Mucosa of stomach (tissue), 1 donor: ENCODE measurements at regions not wholly inside any gene's neighbourhood (a gene's known extent, or its start where the extent isn't known, plus 50 kb on each side); places are given as distances from the start of the nearest gene placed in this dataset.
"Not testable (repeated sequence)": the region's sequence is repeated elsewhere in the genome, so short reads cannot be mapped to it uniquely, and the experiment has no call there.

ENCODE experiments used
- H3K27me3 ChIP-seq: one replicate; pipeline ENCODE4 v1.7.0; 2013; ENCODE audit warnings: mild to moderate bottlenecking, low read length; ENCODE audit not compliant: control insufficient read depth, insufficient read depth
- H3K36me3 ChIP-seq: one replicate; pipeline ENCODE4 v1.7.0; 2013; ENCODE audit warnings: low read length; ENCODE audit not compliant: control insufficient read depth, insufficient read depth
- H3K4me1 ChIP-seq: one replicate; pipeline ENCODE4 v1.7.0; 2013; ENCODE audit warnings: mild to moderate bottlenecking, low read length; ENCODE audit not compliant: control insufficient read depth, insufficient read depth
- H3K4me3 ChIP-seq: one replicate; pipeline ENCODE4 v1.7.0; 2013; ENCODE audit warnings: low read length
- H3K9ac ChIP-seq: one replicate; pipeline ENCODE4 v1.7.0; 2013; ENCODE audit warnings: mild to moderate bottlenecking, low read length, moderate library complexity
- H3K9me3 ChIP-seq: one replicate; pipeline ENCODE4 v1.7.0; 2013; ENCODE audit warnings: mild to moderate bottlenecking, low read length, moderate library complexity; ENCODE audit not compliant: control insufficient read depth
- donor health status: Pancreatic carcinoma.

GRCh38 chr16:85225721-85226120, 113.4 kb upstream of the CIBAR2 start:
- Histone ChIP-seq H3K9ac (no peak overlapping the region), H3K36me3 (no peaks in the 10 kb centered on the region), H3K4me1 (peaks cover 3% of the 10 kb centered on the region), H3K9me3 (no peaks in the 10 kb centered on the region), H3K4me3 (no peak overlapping the region), H3K27me3 (no peaks in the 10 kb centered on the region)

GRCh38 chr16:85227084-85227945, 115.0 kb upstream of the CIBAR2 start:
- peaks cover 3% of the 10 kb centered on the region for H3K4me1 ChIP-seq
- no peak overlapping the region for H3K4me3 ChIP-seq
- no peak overlapping the region for H3K9ac ChIP-seq
- no peaks in the 10 kb centered on the region for H3K27me3 ChIP-seq
- no peaks in the 10 kb centered on the region for H3K9me3 ChIP-seq
- no peaks in the 10 kb centered on the region for H3K36me3 ChIP-seq

GRCh38 chr16:85227946-85228862, 115.9 kb upstream of the CIBAR2 start:
- Histone ChIP-seq H3K9me3 (no peaks in the 10 kb centered on the region), H3K36me3 (no peaks in the 10 kb centered on the region), H3K4me3 (no peak overlapping the region), H3K9ac (no peak overlapping the region), H3K27me3 (no peaks in the 10 kb centered on the region), H3K4me1 (peaks cover 3% of the 10 kb centered on the region)

- H3K9ac ChIP-seq, result no peak overlapping the region
- H3K4me1 ChIP-seq, result peaks cover 3% of the 10 kb centered on the region
- H3K4me3 ChIP-seq, result no peak overlapping the region
- no peaks in the 10 kb centered on the region for H3K9me3 ChIP-seq
- H3K27me3 ChIP-seq, result no peaks in the 10 kb centered on the region
- no peaks in the 10 kb centered on the region for H3K36me3 ChIP-seq
These were observed 116.7 kb upstream of the CIBAR2 start for GRCh38 chr16:85228970-85229430.

- Histone ChIP-seq H3K27me3 (peaks cover 7% of the 10 kb centered on the region), H3K9me3 (no peaks in the 10 kb centered on the region), H3K4me1 (peaks cover 3% of the 10 kb centered on the region), H3K9ac (no peak overlapping the region), H3K36me3 (no peaks in the 10 kb centered on the region), H3K4me3 (no peak overlapping the region)
These were observed 117.7 kb upstream of the CIBAR2 start for GRCh38 chr16:85229869-85230462.

GRCh38 chr16:85230764-85231383, 118.6 kb upstream of the CIBAR2 start:
- H3K9me3 ChIP-seq, H3K4me3 ChIP-seq, H3K4me1 ChIP-seq, H3K9ac ChIP-seq, H3K36me3 ChIP-seq: not testable (repeated sequence)
- H3K27me3 ChIP-seq, result peaks cover 16% of the 10 kb centered on the region

GRCh38 chr16:85231959-85232358, 119.7 kb upstream of the CIBAR2 start:
- Histone ChIP-seq H3K9ac (no peak overlapping the region), H3K36me3 (no peaks in the 10 kb centered on the region), H3K4me3 (no peak overlapping the region), H3K4me1 (peaks cover 12% of the 10 kb centered on the region), H3K27me3 (peaks cover 26% of the 10 kb centered on the region), H3K9me3 (no peaks in the 10 kb centered on the region)

GRCh38 chr16:85232369-85233142, 120.3 kb upstream of the CIBAR2 start:
- no peak overlapping the region for H3K4me3 ChIP-seq
- no peaks in the 10 kb centered on the region for H3K36me3 ChIP-seq
- peaks cover 26% of the 10 kb centered on the region for H3K27me3 ChIP-seq
- H3K9me3 ChIP-seq, result no peaks in the 10 kb centered on the region
- no peak overlapping the region for H3K9ac ChIP-seq
- peaks cover 12% of the 10 kb centered on the region for H3K4me1 ChIP-seq

GRCh38 chr16:85233516-85233915, 121.2 kb upstream of the CIBAR2 start:
- Histone ChIP-seq H3K27me3 (peaks cover 26% of the 10 kb centered on the region), H3K9ac (no peak overlapping the region)

GRCh38 chr16:85234310-85235204, 122.3 kb upstream of the CIBAR2 start:
- peaks cover 26% of the 10 kb centered on the region for H3K27me3 ChIP-seq

More at GRCh38 chr16:85233516-85233915, 121.2 kb upstream of the CIBAR2 start:
- H3K36me3 ChIP-seq, result no peaks in the 10 kb centered on the region
- no peak overlapping the region for H3K4me3 ChIP-seq
- H3K9me3 ChIP-seq, result no peaks in the 10 kb centered on the region
- H3K4me1 ChIP-seq, result peaks cover 9% of the 10 kb centered on the region

More at GRCh38 chr16:85234310-85235204, 122.3 kb upstream of the CIBAR2 start:
- H3K4me3 ChIP-seq, result no peak overlapping the region
- H3K4me1 ChIP-seq, result peaks cover 9% of the 10 kb centered on the region
- no peaks in the 10 kb centered on the region for H3K9me3 ChIP-seq
- H3K36me3 ChIP-seq, result no peaks in the 10 kb centered on the region
- no peak overlapping the region for H3K9ac ChIP-seq
